Ishikawa (cell line): ENCODE measurements at regions not wholly inside any gene's neighbourhood (a gene's known extent, or its start where the extent isn't known, plus 50 kb on each side); places are given as distances from the start of the nearest gene placed in this dataset.

Experiments used
- CEBPB ChIP-seq: IDR thresholded peaks from 2 replicates; pipeline ENCODE4 v1.6.1; 2012
- CREB1 ChIP-seq: IDR thresholded peaks from 2 replicates; pipeline ENCODE4 v1.6.1; 2012; ENCODE audit warnings: low read depth
- EGR1 ChIP-seq: IDR thresholded peaks from 2 replicates; pipeline ENCODE4 v1.6.1; 2012
- EP300 ChIP-seq: IDR thresholded peaks from 2 replicates; pipeline ENCODE4 v1.6.1; 2012; ENCODE audit warnings: borderline replicate concordance
- FOXM1 ChIP-seq: IDR thresholded peaks from 2 replicates; pipeline ENCODE4 v1.6.1; 2012; ENCODE audit warnings: low read depth, borderline replicate concordance
- MAX ChIP-seq: IDR thresholded peaks from 2 replicates; pipeline ENCODE4 v1.6.1; 2012
- NFIC ChIP-seq: IDR thresholded peaks from 2 replicates; pipeline ENCODE4 v1.6.1; 2012
- RAD21 ChIP-seq: IDR thresholded peaks from 2 replicates; pipeline ENCODE4 v1.6.1; 2012; ENCODE audit warnings: low read depth
- REST ChIP-seq: IDR thresholded peaks from 2 replicates; pipeline ENCODE4 v1.6.1; 2012; ENCODE audit warnings: low read depth, mild to moderate bottlenecking
- TAF1 ChIP-seq: IDR thresholded peaks from 2 replicates; pipeline ENCODE4 v1.6.1; 2012; ENCODE audit warnings: low read depth, mild to moderate bottlenecking
- TCF12 ChIP-seq: IDR thresholded peaks from 2 replicates; pipeline ENCODE4 v1.6.1; 2012; ENCODE audit warnings: low read depth
- TEAD4 ChIP-seq: IDR thresholded peaks from 2 replicates; pipeline ENCODE4 v1.6.1; 2012
- USF1 ChIP-seq: IDR thresholded peaks from 2 replicates; pipeline ENCODE4 v1.6.1; 2012
- YY1 ChIP-seq: IDR thresholded peaks from 2 replicates; pipeline ENCODE4 v1.6.1; 2012; ENCODE audit warnings: low read depth
- ZBTB7A ChIP-seq: IDR thresholded peaks from 2 replicates; pipeline ENCODE4 v1.6.1; 2012; ENCODE audit warnings: low read depth

GRCh38 chr14:94827711-94828447 is 58.0 kb upstream of the GSC start:
- TF ChIP-seq MAX (no peak), USF1 (no peak), EP300 (no peak), TCF12 (no peak), REST (no peak), TAF1 (no peak), YY1 (no peak), EGR1 (no peak), NFIC (no peak), TEAD4 (no peak), CREB1 (no peak), ZBTB7A (no peak), FOXM1 (no peak), RAD21 (no peak), CEBPB (no peak)

GRCh38 chr14:94826774-94827173 is 56.9 kb upstream of the GSC start:
- no peak for TF ChIP-seq MAX
- no peak for TF ChIP-seq YY1
- no peak for TF ChIP-seq USF1
- no peak for TF ChIP-seq TEAD4
- no peak for TF ChIP-seq CREB1
- no peak for TF ChIP-seq TAF1
- no peak for TF ChIP-seq NFIC
- no peak for TF ChIP-seq EGR1
- no peak for TF ChIP-seq ZBTB7A
- no peak for TF ChIP-seq RAD21
- no peak for TF ChIP-seq TCF12
- TF ChIP-seq EP300, result no peak
- TF ChIP-seq CEBPB, result no peak
- no peak for TF ChIP-seq FOXM1
- TF ChIP-seq REST, result no peak

- TF ChIP-seq EGR1 (no peak), TEAD4 (no peak), RAD21 (no peak), USF1 (no peak), YY1 (no peak), EP300 (no peak), REST (no peak), NFIC (no peak), CREB1 (no peak), ZBTB7A (no peak), TCF12 (no peak), MAX (no peak), CEBPB (no peak)
Observed at GRCh38 chr14:94823556-94824341, 53.8 kb upstream of the GSC start.
